HG02970 (cell line): ENCODE measurements at regions not wholly inside any gene's neighbourhood (a gene's known extent, or its start where the extent isn't known, plus 50 kb on each side); places are given as distances from the start of the nearest gene placed in this dataset.

ENCODE experiments used
- ATAC-seq: cut with Tn5 transposase; IDR thresholded peaks from one replicate; pipeline ENCODE4 v1.9.1; 2021; ENCODE audit warnings: mild to moderate bottlenecking, moderate library complexity, moderate number of reproducible peaks; ENCODE audit not compliant: unreplicated experiment, low FRiP score

DNA sequence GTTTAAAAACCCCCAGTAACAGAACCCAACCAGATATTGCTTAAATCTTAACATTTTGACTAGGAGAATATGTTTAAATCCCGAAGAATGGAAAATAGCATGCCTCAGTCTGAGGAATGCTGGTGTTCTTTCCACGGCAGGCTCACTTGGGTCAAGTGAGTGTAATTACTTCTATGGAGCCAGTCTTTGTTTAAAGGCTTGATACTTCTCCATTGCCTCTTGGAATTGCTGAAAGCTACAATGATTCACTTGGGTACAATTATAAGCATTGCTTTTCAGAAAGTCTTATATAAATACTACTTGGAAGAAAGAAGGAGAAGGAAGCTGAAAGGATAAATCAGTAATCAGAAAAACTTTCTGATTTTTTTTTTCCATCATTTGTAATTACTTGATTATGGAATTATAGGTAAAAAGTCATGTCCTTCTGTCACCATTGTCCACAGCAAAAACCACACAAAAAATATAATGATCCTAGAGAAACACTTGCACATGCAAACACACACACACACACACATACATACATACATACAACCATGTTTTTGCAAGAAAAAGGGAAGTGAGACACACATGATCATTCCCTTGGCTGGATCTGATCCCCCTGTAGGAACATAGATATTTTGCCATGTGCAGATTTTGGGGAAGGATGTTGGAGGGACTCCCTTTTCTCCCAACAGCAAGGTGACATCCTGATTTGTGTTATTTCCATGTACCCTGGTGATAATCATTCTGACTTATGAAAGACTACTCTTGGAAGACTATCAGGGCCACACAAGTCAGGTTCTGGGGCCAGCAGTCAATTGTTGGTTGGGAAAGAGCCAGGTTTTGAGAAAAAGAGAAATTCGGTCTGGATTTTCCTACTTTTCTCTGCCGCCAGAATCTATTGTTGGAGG, 396.0 kb upstream of the BTBD3 start:
- no peak for ATAC-seq

- no peak for ATAC-seq
These were observed 395.3 kb upstream of the BTBD3 start for GRCh38 chr20:11522366-11522741.

GRCh38 chr20:11529047-11529446, 388.6 kb upstream of the BTBD3 start:
- ATAC-seq: no peak

DNA sequence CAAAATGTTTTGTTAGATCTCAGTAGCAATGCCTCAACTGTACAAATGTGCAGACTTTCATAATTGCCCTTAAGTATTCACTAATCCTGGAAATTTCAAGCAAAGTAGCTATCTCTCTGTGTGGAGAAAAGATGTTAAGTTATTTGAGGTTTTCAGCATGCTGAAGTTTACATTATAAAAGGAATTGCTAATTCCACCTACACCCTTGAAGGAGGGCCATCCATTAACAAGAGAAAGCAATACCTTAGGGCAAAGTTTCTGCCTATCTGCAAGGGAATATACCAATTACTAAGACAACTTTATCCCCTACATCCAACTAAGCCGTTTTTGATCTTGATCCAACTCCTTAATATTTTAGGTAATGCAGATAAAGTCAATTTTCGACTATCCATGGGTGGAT, 380.7 kb upstream of the BTBD3 start:
- ATAC-seq: no peak

- no peak for ATAC-seq
These were observed 378.2 kb upstream of the BTBD3 start for GRCh38 chr20:11539450-11539849.

DNA sequence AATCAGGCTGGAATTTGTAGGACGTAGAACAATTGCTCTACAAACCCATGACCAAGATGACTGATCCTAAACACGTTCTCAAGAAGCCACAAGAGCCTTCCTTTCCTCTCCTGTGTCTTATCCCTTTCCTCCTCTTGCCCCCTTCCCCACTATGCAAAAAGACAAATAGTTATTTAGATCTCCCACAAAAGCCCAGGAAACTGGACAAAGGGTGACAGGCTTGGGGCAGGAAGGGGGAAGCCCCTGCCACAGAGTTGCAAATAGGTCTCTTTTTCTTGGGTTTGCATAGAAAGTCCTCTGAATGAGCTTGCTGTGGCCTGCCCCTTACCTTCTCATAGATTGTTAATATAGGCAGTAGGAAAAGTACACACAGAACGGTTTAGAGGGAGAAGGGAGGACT, 377.1 kb upstream of the BTBD3 start:
- ATAC-seq: no peak

DNA sequence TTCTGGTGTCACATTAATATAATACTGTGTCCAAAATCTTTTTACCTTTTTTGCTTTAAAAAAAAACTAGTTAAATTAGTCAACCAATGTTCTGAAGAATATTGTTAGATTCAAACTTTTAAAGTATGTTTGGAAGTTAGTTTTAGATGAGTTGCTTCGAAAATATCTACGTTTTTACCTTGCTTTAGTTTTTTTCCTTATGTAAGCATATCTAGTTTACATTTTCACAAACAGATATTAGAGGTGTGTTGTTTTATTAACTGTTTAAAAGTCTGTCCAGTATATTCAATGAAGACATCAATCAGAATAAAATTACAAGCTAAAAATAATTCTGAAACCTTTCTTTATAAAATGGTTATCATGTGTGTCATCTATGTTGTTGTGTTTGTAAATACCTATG, 375.0 kb upstream of the BTBD3 start:
- no peak for ATAC-seq

DNA sequence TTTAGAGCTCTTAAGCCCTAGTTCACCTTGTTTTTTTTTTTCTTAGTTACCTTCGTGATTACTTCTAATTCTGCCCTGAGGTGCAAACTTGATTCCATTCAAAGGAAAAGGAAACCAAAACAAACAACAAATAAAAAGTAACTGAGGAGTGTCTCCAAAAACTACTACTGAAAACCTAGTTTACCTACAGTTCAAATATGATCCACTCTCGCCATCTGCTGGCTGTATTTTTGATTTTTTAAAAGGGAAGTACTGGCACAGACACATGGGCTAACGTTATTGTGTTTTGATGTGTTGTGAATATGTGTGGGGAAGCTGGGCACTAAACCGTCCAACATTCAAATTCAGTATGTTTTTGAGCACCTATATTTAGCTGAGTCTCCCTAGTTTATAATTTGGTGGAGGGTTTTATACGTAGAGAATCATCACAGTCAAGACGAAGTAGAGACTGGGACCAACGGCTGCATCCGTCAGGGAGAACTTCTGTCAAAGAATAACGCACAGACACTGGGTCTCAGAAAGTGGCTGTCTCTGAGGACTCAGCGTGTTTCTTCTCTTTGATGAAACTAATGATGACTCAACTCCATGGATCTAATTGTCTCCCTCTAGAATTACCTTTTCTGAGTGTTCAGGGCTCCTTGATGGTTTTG, 373.5 kb upstream of the BTBD3 start:
- ATAC-seq: no peak

DNA sequence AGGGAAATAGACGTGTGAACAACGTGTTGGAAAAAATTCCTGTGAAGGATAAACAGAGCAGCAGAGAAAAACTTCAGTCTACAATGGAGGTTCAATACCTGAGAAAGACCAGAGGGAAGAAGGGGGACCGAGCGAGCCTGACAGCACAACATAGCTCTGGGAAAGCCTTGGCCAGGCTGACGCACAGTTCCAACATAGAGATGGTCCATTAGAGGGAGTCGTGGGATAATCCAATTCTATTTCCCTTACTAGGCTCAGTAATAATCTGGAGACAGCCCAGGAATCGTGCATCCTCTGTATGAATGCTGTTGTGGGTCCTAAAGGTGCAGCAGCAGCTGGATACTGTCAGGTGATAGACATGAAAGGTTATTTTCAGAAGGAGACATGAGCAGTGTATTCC, 370.8 kb upstream of the BTBD3 start:
- ATAC-seq: no peak

DNA sequence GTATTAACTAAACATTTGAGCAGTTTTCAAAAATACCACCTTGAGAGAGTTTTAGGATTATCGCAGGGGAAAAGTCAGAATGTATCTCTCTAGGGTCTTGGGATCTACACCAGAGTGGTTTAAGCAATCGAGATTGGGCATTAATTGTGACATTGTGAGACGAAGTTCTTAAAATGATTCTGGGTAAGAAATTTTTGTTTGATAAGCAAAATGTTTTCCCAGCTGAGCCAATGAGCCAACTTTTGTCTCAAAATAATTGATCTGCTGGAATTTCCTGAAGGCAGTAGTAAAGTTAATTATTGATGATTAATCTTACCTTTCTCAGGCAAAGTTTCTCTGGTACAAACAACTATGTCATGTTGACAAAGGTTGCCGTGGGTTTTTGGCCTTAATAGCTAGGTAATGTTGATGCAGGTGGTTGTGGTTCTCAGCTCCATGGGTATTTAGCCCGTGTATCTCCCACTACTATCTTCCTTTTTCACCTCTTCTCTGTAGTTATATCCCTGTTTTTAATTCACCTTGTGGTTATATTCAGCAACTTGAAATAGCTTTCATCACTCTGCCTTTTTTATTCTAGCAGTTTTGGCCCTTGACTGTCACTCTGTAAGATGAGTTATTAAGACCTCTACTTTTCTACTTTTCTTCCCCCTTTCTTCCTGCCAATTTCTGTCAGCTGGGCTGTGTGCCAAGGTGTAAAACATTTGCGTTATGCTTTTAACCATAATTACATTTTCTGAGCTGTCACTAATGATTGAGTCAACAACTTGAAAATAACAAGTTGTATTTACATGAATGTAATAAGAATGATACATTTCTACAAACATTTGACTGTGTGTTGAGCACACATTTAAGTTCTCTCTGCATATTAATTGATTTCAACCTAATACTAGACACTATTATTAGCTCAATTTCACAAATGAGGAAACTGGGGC, 368.3 kb upstream of the BTBD3 start:
- no peak for ATAC-seq

DNA sequence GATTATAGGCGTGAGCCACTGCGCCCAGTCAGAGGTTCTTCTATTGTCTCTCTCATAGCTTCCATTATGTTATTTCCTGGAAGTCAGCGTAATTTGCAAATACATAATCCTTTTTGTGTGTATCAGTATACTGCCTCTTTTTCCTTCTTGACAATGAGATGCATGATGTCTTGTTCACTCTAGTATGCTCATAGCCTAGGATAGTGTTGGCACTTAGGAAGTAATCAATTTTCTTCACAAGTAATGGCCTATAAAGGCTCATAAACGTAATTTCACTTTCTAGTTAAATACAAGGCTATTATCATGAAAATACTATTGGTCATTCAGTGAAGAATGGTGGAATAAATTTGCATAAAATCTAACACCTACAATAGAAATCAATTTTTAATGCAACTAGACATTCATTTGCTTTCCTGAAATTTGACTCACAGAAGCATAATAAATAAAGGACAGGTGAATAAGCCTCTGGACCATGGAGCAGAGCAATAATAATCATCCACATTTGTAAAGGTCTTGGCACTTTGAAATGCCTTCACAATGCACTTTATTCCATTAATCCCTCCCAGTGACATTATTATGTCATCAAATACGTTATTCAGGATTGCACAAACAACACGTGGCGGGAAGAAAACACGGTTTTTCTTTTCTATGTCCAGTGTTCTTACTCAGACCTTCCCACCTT, 366.9 kb upstream of the BTBD3 start:
- no peak for ATAC-seq

- ATAC-seq: no peak
These were observed 366.2 kb upstream of the BTBD3 start for GRCh38 chr20:11551479-11551878.

DNA sequence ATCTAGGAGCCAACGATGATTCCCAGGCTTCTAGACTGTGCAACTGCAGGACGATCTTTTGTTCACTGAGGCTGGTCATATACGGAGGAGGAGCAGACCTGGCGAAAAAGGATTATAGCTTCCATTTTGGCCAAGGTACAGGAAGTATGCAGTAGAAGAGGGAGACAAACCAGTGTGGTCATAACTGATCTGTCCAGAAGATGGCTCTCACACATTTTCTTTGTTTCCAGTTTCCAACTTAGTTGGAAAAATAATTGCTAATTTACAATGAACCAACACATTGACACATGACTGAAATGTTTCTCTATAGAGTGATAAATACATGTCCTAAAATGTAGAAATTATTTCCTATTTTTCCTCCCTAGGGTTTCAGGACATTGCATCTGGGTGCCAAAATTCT, 364.1 kb upstream of the BTBD3 start:
- ATAC-seq: no peak

GRCh38 chr20:11555510-11555909, 362.2 kb upstream of the BTBD3 start:
- ATAC-seq: no peak

DNA sequence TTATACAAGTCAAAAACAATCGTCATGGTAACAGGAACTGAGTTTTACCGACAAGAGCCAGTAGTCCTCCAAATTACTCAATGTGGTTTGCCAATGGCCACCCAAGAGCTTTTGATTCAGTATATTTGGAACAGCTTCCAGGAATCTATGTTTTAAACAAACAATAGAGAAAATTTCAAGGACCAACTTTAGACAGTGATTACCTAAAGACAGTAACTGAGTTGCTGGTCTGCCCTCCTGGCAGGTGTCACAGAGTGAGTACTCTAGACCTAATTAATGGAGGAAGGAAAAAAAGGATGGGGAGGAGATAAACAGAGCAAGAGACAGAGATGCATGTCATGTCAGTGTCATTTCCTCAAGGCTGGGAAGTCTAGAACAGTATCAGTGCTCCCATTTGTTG, 361.3 kb upstream of the BTBD3 start:
- no peak for ATAC-seq

DNA sequence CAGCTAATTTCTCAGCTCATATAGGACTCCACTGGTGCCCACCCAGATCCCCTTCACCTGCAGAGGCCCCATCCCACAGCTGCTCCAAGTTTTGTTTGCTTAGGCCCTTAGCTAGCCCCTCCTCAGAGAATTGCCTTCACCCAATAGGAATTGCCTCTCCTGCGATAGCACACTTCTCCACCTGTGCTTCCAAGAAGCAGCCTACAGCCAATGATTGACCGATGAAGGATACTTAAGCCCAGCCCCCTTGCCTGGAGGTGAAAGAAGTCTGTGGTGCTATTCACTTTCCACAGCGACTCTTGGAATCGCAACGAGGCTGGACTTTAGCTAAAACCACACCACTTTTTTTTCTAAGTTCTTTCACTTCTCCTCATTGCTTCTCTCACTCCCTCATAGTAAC, 353.2 kb upstream of the BTBD3 start:
- ATAC-seq: no peak

GRCh38 chr20:11569163-11569562, 348.5 kb upstream of the BTBD3 start:
- no peak for ATAC-seq

GRCh38 chr20:11573507-11573906, 344.2 kb upstream of the BTBD3 start:
- ATAC-seq: no peak

DNA sequence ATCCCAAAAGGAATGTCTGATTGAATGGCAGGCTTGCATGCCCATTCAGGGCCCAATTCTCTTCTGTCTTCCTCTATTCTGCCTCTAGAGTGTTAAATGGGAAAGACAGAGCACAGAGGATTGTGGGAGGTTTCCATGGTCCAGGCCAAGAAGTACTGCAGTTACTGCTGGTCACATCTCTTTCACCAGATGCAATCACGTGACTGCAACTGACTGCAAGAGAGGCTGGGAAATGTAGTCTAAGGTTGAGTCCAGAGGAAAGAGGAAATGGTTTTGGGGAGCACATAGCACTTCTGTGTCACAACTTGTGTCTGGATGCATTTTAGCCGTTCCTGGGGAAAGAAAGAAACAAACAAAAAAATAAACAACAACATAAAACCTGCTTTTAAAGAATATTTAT, 336.4 kb upstream of the BTBD3 start:
- no peak for ATAC-seq

DNA sequence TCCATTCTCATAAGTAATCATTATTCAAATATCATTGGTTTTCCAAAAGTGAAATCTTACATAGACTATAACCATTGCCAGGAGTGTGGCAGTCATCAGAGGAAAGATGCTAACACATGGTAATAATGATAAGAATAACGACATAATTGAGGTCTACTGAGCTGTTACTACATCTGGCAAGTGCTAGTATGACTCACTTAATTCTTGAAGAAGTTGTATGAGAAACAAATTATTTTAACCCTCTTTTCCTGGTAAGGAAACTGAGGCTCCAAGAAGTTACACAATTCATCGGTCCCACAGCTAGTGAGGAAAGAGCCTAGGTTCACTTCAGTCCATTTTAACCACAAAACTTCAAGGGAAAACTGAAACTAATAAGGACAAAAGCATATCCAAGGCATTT, 335.6 kb upstream of the BTBD3 start:
- ATAC-seq: no peak
